ENCODE measurements at regions not wholly inside any gene's neighbourhood (a gene's known extent, or its start where the extent isn't known, plus 50 kb on each side); places are given as distances from the start of the nearest gene placed in this dataset.

- DNase-seq (ENCODE audit: low read depth in 2 of 2): no peak
These were observed 51.3 kb upstream of the PFKP start for GRCh38 chr10:3016016-3016415.

DNA sequence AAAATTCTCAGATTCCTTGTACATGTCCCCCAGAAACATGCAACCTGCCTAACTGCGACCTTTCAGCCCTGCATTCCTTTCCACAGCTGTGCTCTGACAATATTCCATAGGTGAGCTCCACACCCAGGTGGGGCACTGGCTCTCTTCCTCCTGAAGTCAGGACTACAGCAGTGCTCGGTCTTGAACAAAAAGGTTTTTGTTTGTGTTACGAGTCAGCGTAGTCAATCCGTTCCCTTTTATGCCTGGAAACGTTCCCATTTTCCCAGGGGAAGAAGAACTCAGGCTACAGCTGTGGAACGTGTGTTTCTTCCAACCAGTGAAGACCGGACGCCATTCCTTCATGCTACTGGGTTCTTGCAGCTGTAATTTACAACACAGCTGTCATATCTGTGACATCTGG, 52.4 kb upstream of the PFKP start:
- DNase-seq (ENCODE audit: low read depth in 2 of 2): no peak

GRCh38 chr10:3012223-3012622, 55.1 kb upstream of the PFKP start:
- DNase-seq (ENCODE audit: low read depth in 2 of 2): no peak

GRCh38 chr10:3010816-3011460, 56.4 kb upstream of the PFKP start:
- no peak for DNase-seq (ENCODE audit: low read depth in 2 of 2)

GRCh38 chr10:3010334-3010733, 57.0 kb upstream of the PFKP start:
- no peak for DNase-seq (ENCODE audit: low read depth in 2 of 2)

DNA sequence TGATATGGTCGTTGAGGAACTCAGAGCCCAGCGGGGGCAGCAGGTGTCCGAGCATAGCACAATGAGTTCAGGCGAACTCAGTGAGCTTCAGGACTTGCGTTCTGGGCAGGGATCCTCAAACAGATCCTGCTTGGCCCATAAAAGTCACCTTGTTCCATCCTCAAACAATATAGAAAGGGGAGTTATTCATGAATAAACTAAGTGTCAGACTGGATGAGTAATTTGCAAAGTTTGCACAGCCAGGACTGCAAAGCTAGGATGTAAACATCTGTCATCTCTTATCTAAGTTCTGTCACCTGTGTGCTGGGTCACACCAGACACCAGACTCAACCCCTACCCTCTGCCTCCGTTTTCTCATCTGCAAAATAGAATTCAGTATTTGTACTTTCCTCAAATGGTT, 58.0 kb upstream of the PFKP start:
- DNase-seq (ENCODE audit: low read depth in 2 of 2): no peak

DNA sequence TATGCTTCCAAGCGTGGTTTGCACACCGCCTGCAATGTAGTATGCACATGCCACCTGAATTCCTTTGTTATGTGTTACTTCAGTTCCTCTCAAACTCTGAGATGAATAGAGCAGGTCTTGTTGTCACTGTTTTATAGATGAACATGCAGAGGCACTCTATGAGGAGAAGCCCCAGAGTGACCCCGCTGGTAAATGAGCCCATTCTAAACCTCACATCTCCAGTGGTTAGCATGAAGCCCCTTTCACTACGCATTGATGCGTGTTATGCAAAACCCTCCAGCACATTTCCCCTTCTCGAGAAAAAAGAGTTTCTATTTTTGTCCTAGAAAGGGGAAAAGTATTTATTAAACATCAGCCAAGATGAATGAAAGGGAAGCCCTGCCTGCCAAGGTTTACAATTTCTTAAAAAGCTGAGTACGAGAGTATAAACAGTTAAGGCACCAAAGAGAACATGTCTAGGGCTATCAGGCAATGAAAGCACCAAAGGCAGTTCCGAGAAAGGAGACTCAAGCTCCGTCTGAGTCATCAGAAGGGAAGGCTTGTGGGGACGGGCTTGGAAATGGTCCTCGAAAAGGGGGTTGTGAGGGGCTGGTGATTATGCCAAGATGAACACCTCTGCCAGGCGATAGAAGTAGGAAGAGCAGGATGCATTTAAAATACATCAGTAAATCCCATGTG, 58.7 kb upstream of the PFKP start:
- no peak for DNase-seq (ENCODE audit: low read depth in 2 of 2)

DNA sequence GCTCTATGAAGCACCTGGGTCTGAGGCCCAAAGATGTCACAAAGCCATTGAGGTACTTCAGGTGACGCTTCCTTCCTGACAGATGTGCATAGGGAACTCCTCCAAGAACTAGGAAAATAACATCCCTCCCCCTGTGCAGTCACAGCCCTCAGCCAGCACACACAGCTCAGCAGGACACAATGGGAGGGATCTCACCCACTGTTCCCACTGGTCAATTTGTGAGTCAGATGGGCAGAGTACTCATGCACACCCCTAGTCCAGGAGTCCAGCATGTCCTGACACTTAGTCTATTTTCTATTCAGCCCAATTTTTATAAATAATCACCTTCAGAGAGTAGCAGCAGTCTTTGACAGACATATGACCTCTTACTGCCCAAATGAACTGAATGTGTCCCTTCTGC, 60.7 kb upstream of the PFKP start:
- DNase-seq (ENCODE audit: low read depth in 2 of 2): no peak

DNA sequence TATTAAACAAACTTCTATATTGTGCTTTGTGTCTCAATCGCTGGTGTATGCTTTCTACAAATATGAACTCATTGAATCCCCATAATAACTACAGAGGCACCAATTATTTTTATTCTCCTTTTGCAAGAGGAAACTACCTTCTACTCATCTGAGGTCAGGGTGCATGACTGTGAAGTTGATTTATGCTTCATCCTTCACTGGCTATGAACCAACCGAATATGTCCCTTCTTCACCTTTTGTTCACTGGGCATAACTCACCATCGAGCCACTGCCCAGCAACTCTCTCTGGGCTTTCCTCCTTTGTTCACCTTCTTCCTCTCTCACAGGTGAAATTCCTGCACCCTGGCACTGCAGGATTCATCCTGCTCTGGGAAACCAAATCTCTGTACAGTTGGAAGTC, 61.3 kb upstream of the PFKP start:
- no peak for DNase-seq (ENCODE audit: low read depth in 2 of 2)

GRCh38 chr10:3002304-3002703, 65.0 kb upstream of the PFKP start:
- no peak for DNase-seq (ENCODE audit: low read depth in 2 of 2)

- DNase-seq (ENCODE audit: low read depth in 2 of 2): no peak
These were observed 67.3 kb upstream of the PFKP start for GRCh38 chr10:3000048-3000447.

- no peak for DNase-seq (ENCODE audit: low read depth in 2 of 2)
These were observed 73.0 kb upstream of the PFKP start for GRCh38 chr10:2994221-2994961.

DNA sequence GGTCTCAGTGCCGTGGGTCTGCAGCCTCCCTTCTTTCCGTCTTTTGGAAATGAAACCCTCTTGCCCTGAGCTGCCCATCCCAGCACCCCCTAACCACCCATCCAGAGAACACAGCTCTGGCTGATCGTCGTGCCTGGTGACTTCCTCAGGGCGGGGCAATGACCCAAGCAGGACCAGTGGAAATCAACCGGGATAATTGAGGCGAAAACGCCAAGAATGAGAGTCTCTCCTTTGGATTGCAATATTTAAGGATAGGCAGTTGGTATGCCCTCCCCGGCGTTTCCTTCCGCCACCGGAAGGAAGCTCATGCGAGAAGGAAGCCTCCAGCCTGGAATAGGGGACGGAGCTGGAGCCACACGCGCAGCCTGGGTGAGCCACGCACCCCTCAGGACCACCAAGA, 73.7 kb upstream of the PFKP start:
- no peak for DNase-seq (ENCODE audit: low read depth in 2 of 2)

- no peak for DNase-seq (ENCODE audit: low read depth in 2 of 2)
These were observed 74.7 kb upstream of the PFKP start for GRCh38 chr10:2992401-2993198.

DNA sequence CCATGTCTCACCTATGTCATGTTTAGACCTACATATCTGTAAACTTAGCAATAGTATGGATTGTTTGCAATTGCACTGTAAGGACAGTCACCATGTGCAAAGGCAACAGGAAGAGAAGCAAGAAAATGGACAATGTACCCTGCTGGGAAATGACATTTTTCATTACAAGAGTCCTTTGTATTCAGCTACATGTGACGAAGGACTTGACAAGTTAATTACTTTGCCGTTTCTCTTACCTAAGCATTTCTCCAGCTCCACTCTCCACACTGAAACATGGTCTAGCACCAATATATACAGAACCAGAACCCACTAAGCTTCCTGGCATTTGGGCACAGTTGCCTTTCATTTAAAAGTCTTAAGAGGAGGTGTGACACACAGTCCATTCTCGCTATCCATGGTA, 76.6 kb upstream of the PFKP start:
- DNase-seq (ENCODE audit: low read depth in 2 of 2): no peak

GRCh38 chr10:2989292-2989947, 77.9 kb upstream of the PFKP start:
- DNase-seq (ENCODE audit: low read depth in 2 of 2): no peak

DNA sequence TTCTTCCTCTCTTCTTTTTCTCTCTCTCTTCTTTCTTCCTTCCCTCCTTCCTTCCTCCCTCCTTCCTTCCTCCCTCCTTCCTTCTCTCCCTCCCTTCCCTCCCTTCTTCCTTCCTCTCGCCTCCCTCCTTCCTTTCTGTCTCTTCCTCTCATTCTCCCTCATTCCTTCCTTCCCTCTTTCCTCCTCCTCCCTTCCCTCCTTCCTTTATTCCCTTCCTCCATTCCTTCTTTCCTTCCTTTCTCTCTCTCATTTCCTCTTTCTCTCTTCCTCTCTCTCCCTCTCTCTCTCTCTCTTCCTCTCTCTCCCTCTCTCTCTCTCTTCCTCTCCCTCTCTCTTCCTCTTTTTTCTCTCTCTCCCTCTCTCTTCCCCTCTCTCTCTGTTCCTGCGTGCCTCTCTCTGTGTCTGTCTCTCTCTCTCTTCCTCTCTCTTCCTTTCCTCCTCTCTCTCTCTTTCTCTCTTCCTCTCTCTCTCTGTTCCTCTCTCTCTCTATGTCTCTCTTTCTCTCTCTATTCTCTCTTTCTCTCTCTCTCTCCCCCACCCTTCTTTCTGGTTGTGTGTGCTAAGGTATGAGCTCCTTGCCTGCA, 80.1 kb upstream of the PFKP start:
- no peak for DNase-seq (ENCODE audit: low read depth in 2 of 2)

- DNase-seq (ENCODE audit: low read depth in 2 of 2): no peak
These were observed 81.0 kb upstream of the PFKP start for GRCh38 chr10:2986391-2986801.

DNA sequence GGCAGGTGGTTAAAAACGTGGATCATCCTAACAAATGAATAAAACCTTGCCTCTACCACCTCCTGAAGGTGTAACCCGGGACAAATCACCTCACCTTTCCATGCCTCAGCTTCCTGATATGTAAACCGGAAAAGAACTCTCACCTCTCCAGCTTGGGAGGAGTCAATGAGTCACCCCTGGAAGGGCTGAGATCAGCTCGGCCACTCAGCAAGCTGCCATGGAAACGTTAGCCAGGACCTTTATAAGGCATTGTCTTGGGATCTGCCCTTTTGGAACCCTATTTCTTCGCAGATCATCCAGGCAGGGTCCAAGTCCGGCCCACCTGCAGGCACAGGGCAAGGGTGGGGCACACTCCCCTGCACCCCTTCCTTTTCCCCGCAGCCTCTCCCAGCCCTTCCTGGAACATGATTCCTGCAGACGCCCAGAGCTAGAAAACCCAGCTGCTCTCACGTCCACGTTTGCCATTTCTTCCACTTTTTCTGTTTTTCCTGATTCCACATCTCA, 81.6 kb upstream of the PFKP start:
- no peak for DNase-seq (ENCODE audit: low read depth in 2 of 2)

DNA sequence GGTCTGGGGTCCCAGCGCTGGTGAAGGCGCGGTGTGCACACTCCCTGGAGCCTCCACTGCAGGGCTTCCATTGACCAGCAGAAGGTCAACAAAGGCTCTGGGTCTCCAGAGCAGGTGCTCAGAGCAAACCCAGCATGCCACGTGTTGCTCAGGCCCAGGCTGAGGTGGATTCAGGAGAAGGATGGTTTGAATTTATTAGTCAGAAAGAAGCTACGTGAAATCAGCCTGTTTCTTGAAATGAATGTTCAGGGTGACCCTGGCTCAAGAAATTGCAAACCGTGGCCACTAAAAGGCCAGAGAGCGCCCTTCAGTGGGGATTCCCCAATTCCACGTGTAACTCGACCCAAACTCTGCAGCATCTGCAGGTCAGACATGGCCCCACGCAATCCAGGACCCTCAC, 82.7 kb upstream of the PFKP start:
- no peak for DNase-seq (ENCODE audit: low read depth in 2 of 2)

GRCh38 chr10:2982146-2982545, 85.2 kb upstream of the PFKP start:
- no peak for DNase-seq (ENCODE audit: low read depth in 2 of 2)
